AG09319 (cell line): ENCODE measurements at regions not wholly inside any gene's neighbourhood (a gene's known extent, or its start where the extent isn't known, plus 50 kb on each side); places are given as distances from the start of the nearest gene placed in this dataset.

Source experiments
- DNase-seq: peaks from one replicate; pipeline ENCODE4 v3.0.0-alpha.2; 2010; ENCODE audit warnings: low read depth; ENCODE audit errors: extremely low read depth
- TF ChIP-seq, protein P1 (sequence below): IDR thresholded peaks from 2 replicates; pipeline ENCODE4 v1.5.1; 2011; ENCODE audit warnings: low read depth, mild to moderate bottlenecking, inconsistent platforms, low read length, moderate library complexity

GRCh38 chr2:4336864-4337263 lies 633.5 kb downstream of the DCDC2C start:
- no peak for DNase-seq
- TF ChIP-seq, protein P1, sequence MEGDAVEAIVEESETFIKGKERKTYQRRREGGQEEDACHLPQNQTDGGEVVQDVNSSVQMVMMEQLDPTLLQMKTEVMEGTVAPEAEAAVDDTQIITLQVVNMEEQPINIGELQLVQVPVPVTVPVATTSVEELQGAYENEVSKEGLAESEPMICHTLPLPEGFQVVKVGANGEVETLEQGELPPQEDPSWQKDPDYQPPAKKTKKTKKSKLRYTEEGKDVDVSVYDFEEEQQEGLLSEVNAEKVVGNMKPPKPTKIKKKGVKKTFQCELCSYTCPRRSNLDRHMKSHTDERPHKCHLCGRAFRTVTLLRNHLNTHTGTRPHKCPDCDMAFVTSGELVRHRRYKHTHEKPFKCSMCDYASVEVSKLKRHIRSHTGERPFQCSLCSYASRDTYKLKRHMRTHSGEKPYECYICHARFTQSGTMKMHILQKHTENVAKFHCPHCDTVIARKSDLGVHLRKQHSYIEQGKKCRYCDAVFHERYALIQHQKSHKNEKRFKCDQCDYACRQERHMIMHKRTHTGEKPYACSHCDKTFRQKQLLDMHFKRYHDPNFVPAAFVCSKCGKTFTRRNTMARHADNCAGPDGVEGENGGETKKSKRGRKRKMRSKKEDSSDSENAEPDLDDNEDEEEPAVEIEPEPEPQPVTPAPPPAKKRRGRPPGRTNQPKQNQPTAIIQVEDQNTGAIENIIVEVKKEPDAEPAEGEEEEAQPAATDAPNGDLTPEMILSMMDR: no peak

- TF ChIP-seq, protein P1: no peak
- DNase-seq: no peak
Observed at GRCh38 chr2:4338345-4338744, 635.0 kb downstream of the DCDC2C start.

GRCh38 chr2:4340536-4340935 lies 637.2 kb downstream of the DCDC2C start:
- TF ChIP-seq, protein P1: no peak
- no peak for DNase-seq

GRCh38 chr2:4346628-4347027 lies 643.3 kb downstream of the DCDC2C start:
- TF ChIP-seq, protein P1: no peak
- no peak for DNase-seq

- TF ChIP-seq, protein P1: no peak
- DNase-seq: no peak
Observed at GRCh38 chr2:4353668-4354067, 650.3 kb downstream of the DCDC2C start.

DNA sequence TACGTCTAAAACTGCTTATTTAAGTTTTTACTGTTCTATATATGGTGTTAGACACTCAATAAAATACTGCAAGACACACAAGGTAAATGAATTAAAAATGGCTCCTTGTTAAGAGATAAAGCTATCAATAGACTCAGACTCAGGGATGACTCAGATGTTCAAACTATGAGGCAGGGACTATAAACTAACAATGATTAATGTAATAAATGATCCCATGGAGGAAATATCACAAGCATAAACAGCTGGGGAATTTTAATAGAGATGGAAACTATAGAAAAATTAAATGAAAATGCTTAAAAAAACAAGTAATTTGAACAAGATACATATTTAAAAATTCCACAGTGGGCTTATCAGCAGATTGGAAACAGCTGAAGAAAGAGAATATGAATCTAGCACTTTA lies 650.8 kb downstream of the DCDC2C start:
- TF ChIP-seq, protein P1: no peak
- no peak for DNase-seq

DNA sequence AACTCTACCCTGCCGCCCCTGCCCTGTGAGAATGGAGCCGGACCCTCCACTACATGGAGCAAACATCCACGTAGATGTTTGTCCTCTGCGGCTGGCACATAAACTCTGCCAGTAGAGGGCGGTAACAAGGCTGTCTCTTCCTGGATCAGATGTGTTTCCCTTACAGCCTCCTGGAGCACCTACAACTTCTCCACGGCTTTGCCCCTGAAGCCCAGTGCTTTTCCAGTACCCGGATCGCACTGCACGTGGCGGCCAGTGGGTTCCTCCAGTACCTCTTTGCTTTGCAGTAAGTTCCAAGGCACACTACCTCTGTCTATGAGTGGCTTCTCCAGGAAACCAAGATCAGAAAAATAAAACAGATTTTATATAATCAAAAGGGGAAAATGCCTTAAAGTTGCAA lies 651.3 kb downstream of the DCDC2C start:
- TF ChIP-seq, protein P1: no peak
- DNase-seq: no peak
